ENCODE measurements at regions not wholly inside any gene's neighbourhood (a gene's known extent, or its start where the extent isn't known, plus 50 kb on each side); places are given as distances from the start of the nearest gene placed in this dataset.
"Not testable (repeated sequence)": the region's sequence is repeated elsewhere in the genome, so short reads cannot be mapped to it uniquely, and the experiment has no call there.

- intact Hi-C loops (cut with DNase I), result no loop called here
- no peak for DNase-seq
These were observed 598.7 kb upstream of the TECRL start for GRCh38 chr4:65007841-65008439.

GRCh38 chr4:64975177-64975576, 565.9 kb upstream of the TECRL start:
- intact Hi-C loops (cut with DNase I), result no loop called here

GRCh38 chr4:64969081-64969480, 559.8 kb upstream of the TECRL start:
- peak in 2 of 10 donors; percentile 30 to 66 for DNase-seq
- intact Hi-C loops (cut with DNase I), result no loop called here

More at GRCh38 chr4:64975177-64975576, 565.9 kb upstream of the TECRL start:
- no peak for DNase-seq

GRCh38 chr4:64967286-64967685, 558.0 kb upstream of the TECRL start:
- DNase-seq, result no peak
- intact Hi-C loops (cut with DNase I), result no loop called here

- no peak for DNase-seq
- intact Hi-C loops (cut with DNase I), result no loop called here
These were observed 551.3 kb upstream of the TECRL start for GRCh38 chr4:64960516-64960915.

GRCh38 chr4:64940698-64941097, 531.4 kb upstream of the TECRL start:
- DNase-seq, result no peak
- intact Hi-C loops (cut with DNase I), result no loop called here

GRCh38 chr4:64935469-64936001, 526.3 kb upstream of the TECRL start:
- intact Hi-C loops (cut with DNase I), result no loop called here
- DNase-seq, result peak in 1 of 10 donors; percentile 24

GRCh38 chr4:64911846-64912245, 502.6 kb upstream of the TECRL start:
- intact Hi-C loops (cut with DNase I), result no loop called here
- DNase-seq, result no peak

- intact Hi-C loops (cut with DNase I), result no loop called here
- no peak for DNase-seq
These were observed 494.7 kb upstream of the TECRL start for GRCh38 chr4:64903986-64904385.

GRCh38 chr4:64899563-64899962, 490.3 kb upstream of the TECRL start:
- no peak for DNase-seq
- intact Hi-C loops (cut with DNase I), result no loop called here

GRCh38 chr4:64899030-64899429, 489.8 kb upstream of the TECRL start:
- intact Hi-C loops (cut with DNase I); DNase-seq: not testable (repeated sequence)

- DNase-seq, result no peak
- intact Hi-C loops (cut with DNase I), result no loop called here
These were observed 488.4 kb upstream of the TECRL start for GRCh38 chr4:64897683-64898082.

- intact Hi-C loops (cut with DNase I), result no loop called here
- no peak for DNase-seq
These were observed 485.8 kb upstream of the TECRL start for GRCh38 chr4:64895031-64895430.

GRCh38 chr4:64893205-64893604, 484.0 kb upstream of the TECRL start:
- intact Hi-C loops (cut with DNase I), result no loop called here
- DNase-seq, result no peak

- no peak for DNase-seq
- intact Hi-C loops (cut with DNase I), result no loop called here
These were observed 480.8 kb upstream of the TECRL start for GRCh38 chr4:64889906-64890610.

GRCh38 chr4:64883087-64883807, 474.0 kb upstream of the TECRL start:
- no peak for DNase-seq
- intact Hi-C loops (cut with DNase I), result no loop called here

- intact Hi-C loops (cut with DNase I), result no loop called here
- no peak for DNase-seq
These were observed 473.2 kb upstream of the TECRL start for GRCh38 chr4:64882311-64883086.

GRCh38 chr4:64880557-64880956, 471.3 kb upstream of the TECRL start:
- DNase-seq, result peak in 2 of 10 donors; percentile 59 to 77
- intact Hi-C loops (cut with DNase I), result no loop called here

GRCh38 chr4:64876021-64876420, 466.8 kb upstream of the TECRL start:
- intact Hi-C loops (cut with DNase I), result no loop called here
- DNase-seq, result no peak

GRCh38 chr4:64870558-64870957, 461.3 kb upstream of the TECRL start:
- no peak for DNase-seq
- intact Hi-C loops (cut with DNase I), result no loop called here

- DNase-seq, result no peak
- intact Hi-C loops (cut with DNase I), result no loop called here
These were observed 448.6 kb upstream of the TECRL start for GRCh38 chr4:64857815-64858214.
